Osteocyte (in vitro differentiated cells): ENCODE measurements at regions not wholly inside any gene's neighbourhood (a gene's known extent, or its start where the extent isn't known, plus 50 kb on each side); places are given as distances from the start of the nearest gene placed in this dataset.

Experiments
- DNase-seq: peaks from one replicate; pipeline ENCODE4 v3.0.0; 2021; ENCODE audit warnings: mixed read lengths; ENCODE audit not compliant: unreplicated experiment; ENCODE audit errors: extremely low spot score
- H3K27ac Mint-ChIP-seq: one replicate; pipeline ENCODE4 v1.8.0; 2021; ENCODE audit warnings: mild to moderate bottlenecking, mixed read lengths; ENCODE audit not compliant: unreplicated experiment
- H3K27me3 Mint-ChIP-seq: one replicate; pipeline ENCODE4 v1.8.0; 2021; ENCODE audit warnings: mixed read lengths; ENCODE audit not compliant: unreplicated experiment
- H3K36me3 Mint-ChIP-seq: one replicate; pipeline ENCODE4 v1.8.0; 2021; ENCODE audit warnings: mixed read lengths; ENCODE audit not compliant: unreplicated experiment
- H3K4me1 Mint-ChIP-seq: one replicate; pipeline ENCODE4 v1.8.0; 2021; ENCODE audit warnings: mixed read lengths; ENCODE audit not compliant: unreplicated experiment
- H3K4me3 Mint-ChIP-seq: one replicate; pipeline ENCODE4 v1.8.0; 2021; ENCODE audit warnings: mild to moderate bottlenecking, moderate library complexity, mixed read lengths; ENCODE audit not compliant: unreplicated experiment
- H3K9me3 Mint-ChIP-seq: one replicate; pipeline ENCODE4 v1.8.0; 2021; ENCODE audit warnings: mixed read lengths; ENCODE audit not compliant: unreplicated experiment
- CTCF ChIP-seq: fragments of 200-600 bp; sonication (generic); IDR thresholded peaks from 2 replicates; pipeline ENCODE4 v1.5.0; 2021; ENCODE audit warnings: antibody characterized with exemption, mild to moderate bottlenecking, moderate library complexity

GRCh38 chr2:220174826-220175225, 547.4 kb downstream of the SLC4A3 start:
- no peak for DNase-seq
- Mint-ChIP-seq H3K27ac (no peak overlapping the region), H3K9me3 (no peaks in the 10 kb centered on the region), H3K36me3 (no peaks in the 10 kb centered on the region), H3K4me1 (peaks cover 7% of the 10 kb centered on the region), H3K27me3 (no peaks in the 10 kb centered on the region), H3K4me3 (no peak overlapping the region)
- TF ChIP-seq CTCF = no peak

- H3K4me3 Mint-ChIP-seq = no peak overlapping the region
- H3K4me1 Mint-ChIP-seq = peaks cover 7% of the 10 kb centered on the region
- no peaks in the 10 kb centered on the region for H3K27me3 Mint-ChIP-seq
- TF ChIP-seq CTCF = no peak
- DNase-seq = no peak
- H3K36me3 Mint-ChIP-seq = no peaks in the 10 kb centered on the region
- H3K9me3 Mint-ChIP-seq = no peaks in the 10 kb centered on the region
- no peak overlapping the region for H3K27ac Mint-ChIP-seq
These were observed 548.5 kb downstream of the SLC4A3 start for GRCh38 chr2:220175967-220176366.

GRCh38 chr2:220178991-220179695, 551.7 kb downstream of the SLC4A3 start:
- H3K4me1 Mint-ChIP-seq = no peaks in the 10 kb centered on the region
- H3K27me3 Mint-ChIP-seq = no peaks in the 10 kb centered on the region
- DNase-seq = no peak
- TF ChIP-seq CTCF = no peak
- H3K4me3 Mint-ChIP-seq = no peak overlapping the region
- no peak overlapping the region for H3K27ac Mint-ChIP-seq
- H3K9me3 Mint-ChIP-seq = no peaks in the 10 kb centered on the region
- H3K36me3 Mint-ChIP-seq = no peaks in the 10 kb centered on the region

- no peaks in the 10 kb centered on the region for H3K9me3 Mint-ChIP-seq
- H3K27ac Mint-ChIP-seq = no peak overlapping the region
- no peak overlapping the region for H3K4me3 Mint-ChIP-seq
- H3K4me1 Mint-ChIP-seq = no peaks in the 10 kb centered on the region
- no peaks in the 10 kb centered on the region for H3K36me3 Mint-ChIP-seq
- TF ChIP-seq CTCF = no peak
- DNase-seq = no peak
- no peaks in the 10 kb centered on the region for H3K27me3 Mint-ChIP-seq
These were observed 553.7 kb downstream of the SLC4A3 start for GRCh38 chr2:220181165-220181564.

- DNase-seq = no peak
- H3K27me3 Mint-ChIP-seq = no peaks in the 10 kb centered on the region
- no peak overlapping the region for H3K4me3 Mint-ChIP-seq
- no peak for TF ChIP-seq CTCF
- H3K27ac Mint-ChIP-seq = no peak overlapping the region
- no peaks in the 10 kb centered on the region for H3K36me3 Mint-ChIP-seq
- no peaks in the 10 kb centered on the region for H3K4me1 Mint-ChIP-seq
- no peaks in the 10 kb centered on the region for H3K9me3 Mint-ChIP-seq
These were observed 555.4 kb downstream of the SLC4A3 start for GRCh38 chr2:220182790-220183189.
